Liver (tissue), 3 donors: ENCODE measurements at regions not wholly inside any gene's neighbourhood (a gene's known extent, or its start where the extent isn't known, plus 50 kb on each side); places are given as distances from the start of the nearest gene placed in this dataset.
"Not testable (repeated sequence)": the region's sequence is repeated elsewhere in the genome, so short reads cannot be mapped to it uniquely, and the experiment has no call there.

Experiments
- ATF3 ChIP-seq: IDR thresholded peaks from 2 replicates; pipeline ENCODE4 v1.6.1; 2016; ENCODE audit warnings: antibody characterized with exemption
- CTCF ChIP-seq: fragments of 150-350 bp; IDR thresholded peaks from 2 replicates; pipeline ENCODE4 v1.5.1; 2017; ENCODE audit warnings: improper control_type of control experiment, low read depth, low read length; ENCODE audit not compliant: missing input control
- RXRA ChIP-seq, 2 donors: IDR thresholded peaks; 2 replicates each; pipeline ENCODE4 v1.6.1; 2017 to 2018; ENCODE audit warnings: antibody characterized with exemption in 2 of 2, mild to moderate bottlenecking in 1 of 2
- donor health status: healthy.
- donor health status: healthy.

DNA sequence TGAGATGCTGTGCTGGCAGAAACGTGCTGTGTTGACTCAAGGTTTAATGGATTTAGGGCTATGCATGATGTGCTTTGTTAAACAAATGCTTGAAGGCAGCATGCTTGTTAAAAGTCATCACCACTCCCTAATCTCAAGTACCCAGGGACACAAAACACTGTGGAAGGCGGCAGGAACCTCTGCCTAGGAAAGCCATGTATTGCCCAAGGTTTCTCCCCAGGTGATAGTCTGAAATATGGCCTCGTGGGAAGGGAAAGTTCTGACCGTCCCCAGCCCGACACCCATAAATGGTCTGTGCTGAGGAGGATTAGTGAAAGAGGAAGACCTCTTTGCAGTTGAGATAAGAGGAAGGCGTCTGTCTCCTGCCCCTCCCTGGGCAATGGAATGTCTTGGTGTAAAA, 79.1 kb upstream of the PARP4 start:
- TF ChIP-seq RXRA (IDR thresholded peaks at IDR 0.05); ATF3; CTCF: not testable (repeated sequence)
